AG04450 (cell line): ENCODE measurements at regions not wholly inside any gene's neighbourhood (a gene's known extent, or its start where the extent isn't known, plus 50 kb on each side); places are given as distances from the start of the nearest gene placed in this dataset.

Experiments
- CTCF ChIA-PET: fragments of 300-600, 350-600 bp; formaldehyde crosslinking; extraction: SDS; loops from one replicate; lab custom pipeline; 2022; ENCODE audit warnings: antibody characterized with exemption, inconsistent platforms; lab: Charles Lee
- POLR2A ChIA-PET: fragments of 350-600 bp; formaldehyde crosslinking; extraction: SDS; loops from one replicate; lab custom pipeline; 2021; ENCODE audit warnings: antibody characterized with exemption, inconsistent platforms; lab: Yijun Ruan, JAX
- DNase-seq: peaks from one replicate; pipeline ENCODE4 v3.0.0-alpha.2; 2011; ENCODE audit warnings: low read depth, low spot score
- H3K27ac ChIP-seq: one replicate; pipeline ENCODE4 v1.5.1; 2012; ENCODE audit warnings: low read depth, low read length, control low read depth
- H3K27me3 ChIP-seq: one replicate; pipeline ENCODE4 v1.6.0; 2012; ENCODE audit warnings: low read length; ENCODE audit not compliant: control insufficient read depth, insufficient read depth
- H3K4me3 ChIP-seq: 2 replicates; pipeline ENCODE4 v1.5.1; 2011; ENCODE audit warnings: mild to moderate bottlenecking, low read depth, low read length, control low read depth
- H3K9me3 ChIP-seq: 2 replicates; pipeline ENCODE4 v1.5.1; 2012; ENCODE audit warnings: low read length; ENCODE audit not compliant: control insufficient read depth, insufficient read depth
- TF ChIP-seq, protein P1 (sequence below): IDR thresholded peaks from 2 replicates; pipeline ENCODE4 v1.5.1; 2011; ENCODE audit warnings: low read depth, low read length, control low read depth, inconsistent platforms

DNA sequence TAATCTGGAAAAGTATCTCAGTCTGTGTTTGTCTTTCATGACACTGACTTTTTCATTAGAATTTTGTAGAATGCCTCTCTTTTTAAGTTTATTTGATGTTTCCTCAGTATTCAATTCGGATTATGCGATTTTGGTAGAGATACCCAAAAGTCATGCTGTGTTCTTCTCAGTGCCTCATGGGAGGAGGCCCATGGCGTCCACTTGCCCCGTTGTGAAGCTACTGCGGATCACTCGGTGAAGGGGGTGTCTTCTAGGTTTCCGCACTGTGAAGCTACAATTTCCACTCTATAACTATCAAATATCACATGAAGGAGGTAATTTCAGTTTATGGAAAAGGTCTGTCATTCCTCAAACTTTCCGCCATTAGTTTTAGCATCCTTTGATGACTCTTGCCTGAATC is 794.0 kb downstream of the TBC1D22A start:
- TF ChIP-seq, protein P1, sequence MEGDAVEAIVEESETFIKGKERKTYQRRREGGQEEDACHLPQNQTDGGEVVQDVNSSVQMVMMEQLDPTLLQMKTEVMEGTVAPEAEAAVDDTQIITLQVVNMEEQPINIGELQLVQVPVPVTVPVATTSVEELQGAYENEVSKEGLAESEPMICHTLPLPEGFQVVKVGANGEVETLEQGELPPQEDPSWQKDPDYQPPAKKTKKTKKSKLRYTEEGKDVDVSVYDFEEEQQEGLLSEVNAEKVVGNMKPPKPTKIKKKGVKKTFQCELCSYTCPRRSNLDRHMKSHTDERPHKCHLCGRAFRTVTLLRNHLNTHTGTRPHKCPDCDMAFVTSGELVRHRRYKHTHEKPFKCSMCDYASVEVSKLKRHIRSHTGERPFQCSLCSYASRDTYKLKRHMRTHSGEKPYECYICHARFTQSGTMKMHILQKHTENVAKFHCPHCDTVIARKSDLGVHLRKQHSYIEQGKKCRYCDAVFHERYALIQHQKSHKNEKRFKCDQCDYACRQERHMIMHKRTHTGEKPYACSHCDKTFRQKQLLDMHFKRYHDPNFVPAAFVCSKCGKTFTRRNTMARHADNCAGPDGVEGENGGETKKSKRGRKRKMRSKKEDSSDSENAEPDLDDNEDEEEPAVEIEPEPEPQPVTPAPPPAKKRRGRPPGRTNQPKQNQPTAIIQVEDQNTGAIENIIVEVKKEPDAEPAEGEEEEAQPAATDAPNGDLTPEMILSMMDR: no peak
- no peak for DNase-seq
- no peak overlapping the region for H3K27ac ChIP-seq
- H3K4me3 ChIP-seq: no peak overlapping the region
- H3K27me3 ChIP-seq: no peaks in the 10 kb centered on the region
- ChIA-PET POLR2A (interaction anchor here (0.6 kb wide), 1 partner anchor 24 kb away, joined by 4 read pairs; no protein-coding TSS in a partner anchor), CTCF (no interaction called here)
- H3K9me3 ChIP-seq: peaks cover 49% of the 10 kb centered on the region

- Histone ChIP-seq H3K4me3 (no peak overlapping the region), H3K27me3 (no peaks in the 10 kb centered on the region), H3K27ac (no peak overlapping the region), H3K9me3 (peaks cover 58% of the 10 kb centered on the region)
- CTCF ChIA-PET: no interaction called here
- POLR2A ChIA-PET: no interaction called here
- TF ChIP-seq, protein P1: no peak
- DNase-seq: no peak
These were observed 791.0 kb downstream of the TBC1D22A start for GRCh38 chr22:47553436-47553835.

GRCh38 chr22:47552541-47553205 is 790.2 kb downstream of the TBC1D22A start:
- TF ChIP-seq, protein P1: no peak

GRCh38 chr22:47552024-47552423 is 789.6 kb downstream of the TBC1D22A start:
- ChIA-PET CTCF (no interaction called here), POLR2A (no interaction called here)
- DNase-seq: no peak
- Histone ChIP-seq H3K27me3 (no peaks in the 10 kb centered on the region), H3K27ac (no peak overlapping the region), H3K9me3 (peaks cover 65% of the 10 kb centered on the region), H3K4me3 (no peak overlapping the region)
- TF ChIP-seq, protein P1: no peak

More at GRCh38 chr22:47552541-47553205, 790.2 kb downstream of the TBC1D22A start:
- CTCF ChIA-PET: no interaction called here
- DNase-seq: no peak
- peaks cover 61% of the 10 kb centered on the region for H3K9me3 ChIP-seq
- no peak overlapping the region for H3K27ac ChIP-seq
- no peaks in the 10 kb centered on the region for H3K27me3 ChIP-seq
- H3K4me3 ChIP-seq: no peak overlapping the region
- POLR2A ChIA-PET: no interaction called here

DNA sequence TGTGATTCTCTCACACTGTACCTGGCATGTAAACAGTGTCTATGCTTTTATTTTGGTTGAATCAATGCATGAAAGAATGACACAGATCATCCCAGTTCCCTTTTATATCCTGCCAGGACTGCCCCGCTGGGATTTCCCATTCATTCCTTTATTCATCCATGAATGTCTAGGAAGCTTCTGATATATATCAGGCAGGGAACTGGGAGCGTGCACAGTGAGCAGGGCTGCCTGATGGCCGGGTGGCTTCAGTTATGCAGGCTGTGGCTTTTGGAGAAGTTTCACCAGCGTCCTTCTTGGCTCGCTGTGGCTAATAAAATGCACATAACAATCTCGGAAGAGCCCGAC is 789.0 kb downstream of the TBC1D22A start:
- TF ChIP-seq, protein P1: no peak
- no peak overlapping the region for H3K27ac ChIP-seq
- peaks cover 72% of the 10 kb centered on the region for H3K9me3 ChIP-seq
- H3K4me3 ChIP-seq: no peak overlapping the region
- ChIA-PET CTCF (no interaction called here), POLR2A (no interaction called here)
- H3K27me3 ChIP-seq: no peaks in the 10 kb centered on the region
- DNase-seq: no peak
